GM21447 (cell line): ENCODE measurements at regions not wholly inside any gene's neighbourhood (a gene's known extent, or its start where the extent isn't known, plus 50 kb on each side); places are given as distances from the start of the nearest gene placed in this dataset.

Experiments used
- ATAC-seq: cut with Tn5 transposase; IDR thresholded peaks from one replicate; pipeline ENCODE4 v1.9.1; 2021; ENCODE audit not compliant: unreplicated experiment

DNA sequence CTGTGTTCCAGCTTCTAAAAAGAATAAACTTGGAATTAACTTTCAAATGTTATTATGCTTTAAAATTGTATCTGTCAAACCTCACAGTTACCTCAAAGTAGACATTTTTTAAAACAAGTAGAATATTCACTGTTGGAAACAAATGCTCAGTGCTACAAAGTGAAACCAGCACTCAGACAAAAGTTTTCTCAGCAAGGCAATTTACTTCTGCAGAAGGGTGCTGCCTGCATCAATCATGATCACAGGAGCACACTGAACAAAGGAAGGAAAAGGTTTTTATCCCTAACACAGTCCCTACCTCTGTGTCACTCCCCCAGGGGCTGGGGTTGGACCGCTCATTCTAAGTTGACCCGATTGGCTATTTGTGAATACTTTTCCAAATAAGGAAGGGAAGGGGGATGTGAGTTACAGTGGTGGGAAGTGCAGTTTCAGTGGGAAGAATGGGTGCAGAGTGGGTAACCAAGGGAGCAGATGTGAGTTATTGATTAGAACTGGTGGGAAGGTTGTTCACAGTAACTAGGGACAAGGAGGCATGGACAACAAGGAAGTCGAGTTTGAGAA, 63.0 kb upstream of the CDK20 start:
- no peak for ATAC-seq

DNA sequence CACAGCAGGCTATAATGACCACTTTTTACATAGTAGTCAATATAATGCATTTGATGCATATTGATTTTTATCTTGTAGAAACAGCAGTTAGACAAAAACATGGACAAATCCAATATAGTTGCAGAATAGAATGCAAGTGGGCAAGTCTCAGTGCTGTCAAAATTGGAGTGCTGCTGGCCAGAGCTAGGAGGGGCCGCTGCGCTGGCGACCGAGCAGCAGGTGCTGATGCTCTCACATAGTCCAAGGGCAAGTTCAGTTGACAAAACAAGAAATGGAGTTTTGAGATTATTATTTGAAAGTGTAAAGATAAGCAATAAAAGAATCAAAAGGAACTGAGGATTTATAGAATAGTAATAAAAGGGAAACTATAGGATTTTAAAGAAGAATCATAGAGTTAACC, 60.6 kb upstream of the CDK20 start:
- ATAC-seq = no peak

DNA sequence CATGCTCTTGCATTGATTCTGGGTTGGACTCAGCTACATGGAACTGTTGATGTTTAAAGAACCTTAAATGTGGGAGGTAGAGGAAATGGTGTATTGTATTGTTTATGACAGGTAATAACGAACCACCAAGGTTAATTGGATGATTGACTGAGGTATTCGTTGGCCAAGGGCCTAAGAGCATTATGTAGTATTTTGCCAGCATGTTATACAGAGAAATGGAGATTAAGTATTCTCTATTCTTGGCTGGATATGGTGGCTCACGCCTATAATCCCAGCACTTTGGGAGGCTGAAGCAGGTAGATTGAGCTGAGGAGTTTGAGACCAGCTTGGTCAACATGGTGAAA, 59.0 kb upstream of the CDK20 start:
- ATAC-seq = no peak

DNA sequence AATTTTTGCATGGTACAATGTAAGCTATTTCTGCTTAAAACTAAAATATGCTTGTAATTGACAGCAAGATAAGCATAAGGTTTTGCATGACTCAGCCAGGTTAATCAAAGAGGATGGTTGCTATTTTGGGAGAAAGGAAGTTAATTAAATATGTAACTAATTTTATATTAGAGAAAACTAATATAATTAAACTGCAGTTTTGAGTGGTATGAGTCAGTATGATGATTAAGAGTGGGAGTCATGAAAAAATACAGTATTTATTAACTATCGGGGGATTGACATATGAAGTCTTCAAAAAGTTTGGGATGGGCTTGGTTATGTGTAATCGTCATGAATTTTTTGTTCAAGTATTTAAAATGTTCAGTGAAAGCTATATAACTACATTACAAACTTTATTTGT, 54.0 kb upstream of the CDK20 start:
- no peak for ATAC-seq

DNA sequence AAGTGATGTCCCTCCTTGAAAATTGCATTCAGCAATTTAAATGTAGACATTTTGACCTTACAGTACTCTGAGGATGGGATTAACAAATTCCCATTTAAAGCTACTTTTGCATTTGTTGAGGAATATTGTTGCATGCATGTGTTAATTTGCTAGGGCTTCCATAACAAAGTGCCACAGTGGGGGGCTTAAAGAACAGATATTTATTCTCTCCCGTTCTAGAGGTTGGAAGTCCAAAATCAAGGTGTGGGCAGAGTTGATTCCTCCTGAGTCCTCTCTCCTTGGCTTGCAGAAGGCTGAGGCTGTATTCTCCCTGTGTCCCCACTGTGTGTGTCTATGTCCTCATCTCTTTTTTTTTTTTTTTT, 51.8 kb upstream of the CDK20 start:
- no peak for ATAC-seq

DNA sequence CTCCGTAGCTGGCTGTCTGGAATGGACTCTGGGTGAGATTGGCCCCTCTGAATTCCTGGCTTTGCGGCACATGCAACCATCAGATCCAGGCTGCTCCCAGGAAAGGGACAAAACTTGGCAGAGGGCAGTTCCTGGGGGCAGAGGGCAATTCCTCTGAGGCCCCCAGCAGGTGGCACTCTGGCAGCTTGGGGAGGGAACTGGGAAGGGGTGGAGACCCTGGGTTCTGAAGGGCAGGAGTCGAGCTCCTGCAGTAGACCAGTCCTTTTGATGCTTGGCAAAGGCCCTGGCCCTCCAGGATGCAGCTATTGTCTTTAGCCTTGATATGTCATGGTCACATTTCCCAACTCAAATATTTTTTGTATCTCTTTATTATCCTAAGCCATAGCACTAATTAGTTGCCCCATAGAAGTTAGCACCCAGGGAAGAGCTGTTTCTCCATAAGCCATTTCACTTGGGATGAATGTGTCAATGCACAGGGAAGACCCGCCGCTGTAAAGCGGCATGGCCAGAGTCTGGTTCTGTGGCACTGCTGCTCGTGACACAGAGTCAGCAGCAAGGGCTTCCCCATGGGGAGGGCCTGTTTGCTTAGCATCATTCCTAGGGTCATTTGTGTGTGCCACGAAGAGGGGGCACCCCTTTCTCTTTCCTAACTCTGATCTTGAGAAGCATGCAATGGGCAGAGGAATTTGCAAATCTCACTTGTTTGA, 51.2 kb upstream of the CDK20 start:
- no peak for ATAC-seq

DNA sequence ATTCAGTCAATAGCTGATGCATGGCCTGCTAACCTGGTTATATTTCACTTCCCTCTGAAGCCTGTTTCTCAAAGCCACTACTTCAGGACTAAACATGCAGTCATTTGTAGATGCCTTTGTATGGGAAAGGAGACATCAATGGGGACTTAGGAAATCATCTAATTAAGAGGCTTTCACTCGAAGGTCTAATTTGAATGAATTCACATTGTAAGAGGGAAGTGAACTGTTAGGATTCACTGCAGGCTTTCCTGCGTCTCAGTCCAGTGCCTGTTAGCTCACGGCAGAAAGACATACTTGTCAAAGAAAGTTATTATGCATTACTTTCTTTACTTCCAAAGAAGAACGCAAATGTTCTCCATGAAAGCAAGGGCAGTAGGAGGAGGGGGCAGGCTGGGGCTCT, 50.6 kb upstream of the CDK20 start:
- no peak for ATAC-seq
